22Rv1 (cell line): ENCODE measurements at regions not wholly inside any gene's neighbourhood (a gene's known extent, or its start where the extent isn't known, plus 50 kb on each side); places are given as distances from the start of the nearest gene placed in this dataset.

Experiments
- H3K27ac ChIP-seq: fragments of 450-650 bp; 2 replicates; pipeline ENCODE4 v1.5.1; 2017
- CTCF ChIP-seq: fragments of 450-650 bp; IDR thresholded peaks from 2 replicates; pipeline ENCODE4 v1.5.1; 2017; ENCODE audit warnings: mild to moderate bottlenecking
- ZFX ChIP-seq: fragments of 450-650 bp; IDR thresholded peaks from 2 replicates; pipeline ENCODE4 v1.6.1; 2017; ENCODE audit warnings: antibody characterized with exemption, borderline replicate concordance

- H3K27ac ChIP-seq: no peak overlapping the region
- TF ChIP-seq ZFX: no peak
- TF ChIP-seq CTCF: no peak
Observed at GRCh38 chr6:4641461-4641860, 134.7 kb upstream of the CDYL start.

- TF ChIP-seq ZFX (no peak), CTCF (no peak)
- H3K27ac ChIP-seq: no peak overlapping the region
Observed at GRCh38 chr6:4640139-4640538, 136.1 kb upstream of the CDYL start.

DNA sequence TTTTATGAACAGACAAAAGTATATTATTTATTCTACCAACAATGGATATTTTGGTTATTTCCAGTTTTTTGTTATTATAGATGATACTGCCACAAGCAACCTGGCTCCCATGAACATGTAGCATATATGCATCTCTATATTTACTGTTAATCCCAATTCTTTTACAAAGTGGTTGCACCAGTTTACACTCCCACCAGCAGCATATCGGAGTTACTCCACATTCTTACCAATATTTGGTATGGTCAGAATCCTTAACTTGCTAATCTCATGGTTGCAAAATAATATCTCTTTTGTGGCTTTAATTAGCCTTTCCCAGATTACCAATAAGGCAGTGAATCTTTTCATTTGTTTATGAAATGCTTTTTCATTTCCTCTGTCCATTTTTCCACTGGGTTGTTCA is 137.6 kb upstream of the CDYL start:
- H3K27ac ChIP-seq: no peak overlapping the region
- TF ChIP-seq ZFX: no peak
- no peak for TF ChIP-seq CTCF

- no peak overlapping the region for H3K27ac ChIP-seq
- no peak for TF ChIP-seq ZFX
- no peak for TF ChIP-seq CTCF
Observed at GRCh38 chr6:4637691-4638433, 138.3 kb upstream of the CDYL start.

GRCh38 chr6:4636881-4637224 is 139.4 kb upstream of the CDYL start:
- H3K27ac ChIP-seq: peak overlapping the region; percentile 57
- no peak for TF ChIP-seq CTCF
- TF ChIP-seq ZFX: no peak

DNA sequence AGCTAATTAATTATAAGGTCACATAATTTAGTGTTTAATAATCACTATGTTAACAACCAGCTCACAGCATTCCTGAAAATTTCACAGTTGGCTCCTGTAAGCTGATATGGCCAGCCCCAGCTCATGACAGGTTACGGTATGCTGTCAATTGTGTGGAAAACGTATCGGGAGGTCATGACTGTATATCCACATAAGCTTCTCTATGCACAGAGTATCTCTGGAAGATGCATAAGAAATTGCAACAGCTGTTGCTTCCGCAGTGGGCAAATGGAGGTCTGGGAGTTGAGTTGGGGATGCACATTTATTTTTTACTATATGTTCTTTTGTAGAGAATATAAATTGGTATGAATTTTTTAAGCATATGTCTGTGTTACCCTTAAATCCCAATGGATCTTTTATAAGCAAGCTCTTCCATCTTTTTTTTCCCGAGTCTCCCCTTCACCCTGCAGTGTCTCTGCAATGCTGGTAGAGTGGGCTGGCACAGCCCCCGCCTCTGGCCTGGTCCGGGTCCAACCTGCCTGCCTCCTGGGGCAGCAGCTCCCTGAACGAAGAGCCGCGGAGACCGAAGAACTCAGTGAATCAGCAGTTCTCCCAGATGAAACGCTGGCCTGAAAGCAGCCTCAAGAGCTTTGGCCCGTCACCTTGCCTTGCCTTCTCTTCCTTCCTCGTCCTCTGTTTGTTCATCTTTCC is 139.9 kb upstream of the CDYL start:
- TF ChIP-seq ZFX: no peak
- no peak for TF ChIP-seq CTCF
- peak overlapping the region; percentile 57 for H3K27ac ChIP-seq

DNA sequence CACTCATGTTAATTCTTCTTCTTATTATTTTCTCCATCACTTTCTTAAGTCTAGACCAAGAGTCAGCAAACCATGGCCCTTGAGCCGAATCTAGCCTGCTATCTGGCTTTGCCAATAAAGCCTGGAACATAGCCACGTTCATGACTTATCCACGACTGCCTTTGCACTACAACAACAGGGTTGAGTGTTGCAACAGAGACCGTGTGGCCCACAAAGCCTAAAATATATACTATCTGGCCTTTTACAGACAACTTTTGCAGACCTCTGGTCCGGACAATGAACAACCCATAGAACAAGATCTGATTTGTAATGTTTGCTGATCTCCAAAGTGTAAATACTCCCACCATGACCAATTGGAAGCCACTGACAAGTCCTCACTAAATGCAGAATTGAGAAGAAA is 140.5 kb upstream of the CDYL start:
- TF ChIP-seq CTCF: no peak
- TF ChIP-seq ZFX: no peak
- H3K27ac ChIP-seq: peak overlapping the region; percentile 57; the same call in 1 of the 2 replicates
